ENCODE measurements at regions not wholly inside any gene's neighbourhood (a gene's known extent, or its start where the extent isn't known, plus 50 kb on each side); places are given as distances from the start of the nearest gene placed in this dataset.

GRCh38 chr22:22713416-22713815 is 69.0 kb downstream of the GGTLC2 start:
- no peak for DNase-seq
- POLR2A ChIA-PET, result no interaction called here
- H3K27me3 Mint-ChIP-seq, result no peaks in the 10 kb centered on the region
- peak overlapping the region; percentile 53 for H3K4me2 ChIP-seq (replicated peaks; ENCODE audit: low read depth, low read length, poor library complexity, severe bottlenecking)
- peaks cover 69% of the 10 kb centered on the region for H3K4me1 Mint-ChIP-seq
- H3K36me3 ChIP-seq (replicated peaks in 1 of 2; ENCODE audit: control extremely low read depth in 1 of 2, control insufficient read depth in 1 of 2, extremely low read depth in 1 of 2, insufficient read depth in 2 of 2, low read length in 1 of 2), result no peaks in the 10 kb centered on the region
- H3K9me3 ChIP-seq (ENCODE audit: control extremely low read depth in 1 of 3, control insufficient read depth in 2 of 3, insufficient read depth in 1 of 3, low read length in 2 of 3), result no peaks in the 10 kb centered on the region
- CTCF ChIA-PET, result interaction anchor here (1.1 kb wide), 1 partner anchor 13 kb away, joined by 3 read pairs; no protein-coding TSS in a partner anchor
- no peak overlapping the region for H2AFZ ChIP-seq (ENCODE audit: insufficient read depth, low read depth, low read length, poor library complexity, severe bottlenecking)
- no peak overlapping the region for H3K27ac ChIP-seq (ENCODE audit: low read length in 2 of 2)
- intact Hi-C loops (cut with micrococcal nuclease), result loop anchor here (5.0 kb wide), 1 partner anchor 34 kb away; no protein-coding TSS in a partner anchor
- H3K27me3 ChIP-seq (replicated peaks in 1 of 4; ENCODE audit: control extremely low read depth in 1 of 4, control insufficient read depth in 3 of 4, insufficient read depth in 4 of 4, low read length in 3 of 4), result peaks cover 0 to 2% (median 0%) of the 10 kb centered on the region in 4 experiments
- WGBS (ENCODE audit: insufficient coverage), result no CpG with 5 or more reads among the region's 1 CpG
- no peak for TF ChIP-seq EZH2 (IDR thresholded peaks at IDR 0.05; ENCODE audit: borderline replicate concordance, insufficient read depth, low read depth, low read length, poor library complexity, severe bottlenecking)
- TF ChIP-seq CTCF (IDR thresholded peaks at IDR 0.05), result no peak
- H4K20me1 ChIP-seq (ENCODE audit: control insufficient read depth, insufficient read depth, low read length, poor library complexity, severe bottlenecking), result no peaks in the 10 kb centered on the region
- no peaks in the 10 kb centered on the region for H3K79me2 ChIP-seq (ENCODE audit: control insufficient read depth, insufficient read depth, low read length)
- no peak overlapping the region for H3K4me3 ChIP-seq (ENCODE audit: control extremely low read depth in 1 of 5, extremely low read depth in 1 of 5, insufficient read depth in 1 of 5, low read depth in 2 of 5, low read length in 4 of 5)
- peaks cover 40 to 61% of the 10 kb centered on the region in 2 donors for H3K4me1 ChIP-seq (ENCODE audit: control insufficient read depth in 2 of 2, insufficient read depth in 2 of 2, low read length in 2 of 2)
- H3K9me3 Mint-ChIP-seq (ENCODE audit: insufficient read depth), result no peaks in the 10 kb centered on the region
- no peak overlapping the region for H3K4me3 Mint-ChIP-seq
- H3K9ac ChIP-seq (ENCODE audit: low read length), result no peak overlapping the region
- ATAC-seq (ENCODE audit: low read depth), result no peak
- peak overlapping the region; percentile 82 for H3K27ac Mint-ChIP-seq

GRCh38 chr22:22714600-22715335 is 70.4 kb downstream of the GGTLC2 start:
- Histone ChIP-seq H3K27me3 (replicated peaks in 1 of 4; ENCODE audit: control extremely low read depth in 1 of 4, control insufficient read depth in 3 of 4, insufficient read depth in 4 of 4, low read length in 3 of 4) (peaks cover 0 to 2% (median 0%) of the 10 kb centered on the region in 4 experiments), H3K4me1 (ENCODE audit: control insufficient read depth in 2 of 2, insufficient read depth in 2 of 2, low read length in 2 of 2) (peaks cover 42 to 64% of the 10 kb centered on the region in 2 donors), H3K9me3 (ENCODE audit: control extremely low read depth in 1 of 3, control insufficient read depth in 2 of 3, insufficient read depth in 1 of 3, low read length in 2 of 3) (no peaks in the 10 kb centered on the region), H3K4me2 (replicated peaks; ENCODE audit: low read depth, low read length, poor library complexity, severe bottlenecking) (peak overlapping the region; percentile 20), H4K20me1 (ENCODE audit: control insufficient read depth, insufficient read depth, low read length, poor library complexity, severe bottlenecking) (no peaks in the 10 kb centered on the region), H3K79me2 (ENCODE audit: control insufficient read depth, insufficient read depth, low read length) (no peaks in the 10 kb centered on the region), H3K4me3 (ENCODE audit: control extremely low read depth in 1 of 5, extremely low read depth in 1 of 5, insufficient read depth in 1 of 5, low read depth in 2 of 5, low read length in 4 of 5) (no peak overlapping the region), H2AFZ (ENCODE audit: insufficient read depth, low read depth, low read length, poor library complexity, severe bottlenecking) (no peak overlapping the region), H3K9ac (ENCODE audit: low read length) (no peak overlapping the region), H3K27ac (ENCODE audit: low read length in 2 of 2) (no peak overlapping the region), H3K36me3 (replicated peaks in 1 of 2; ENCODE audit: control extremely low read depth in 1 of 2, control insufficient read depth in 1 of 2, extremely low read depth in 1 of 2, insufficient read depth in 2 of 2, low read length in 1 of 2) (no peaks in the 10 kb centered on the region)
- H3K9me3 Mint-ChIP-seq (ENCODE audit: insufficient read depth), result no peaks in the 10 kb centered on the region
- ATAC-seq (ENCODE audit: low read depth) (peak; percentile 80), DNase-seq (peak; percentile 65)
- H3K4me1 Mint-ChIP-seq, result peaks cover 72% of the 10 kb centered on the region
- WGBS (ENCODE audit: insufficient coverage), result 75% methylated on average over 4 of the region's 7 CpGs
- no peaks in the 10 kb centered on the region for H3K27me3 Mint-ChIP-seq
- intact Hi-C loops (cut with micrococcal nuclease), result loop anchor here (5.0 kb wide), 1 partner anchor 33 kb away; no protein-coding TSS in a partner anchor
- H3K27ac Mint-ChIP-seq, result peak overlapping the region; percentile 28
- ChIA-PET CTCF (interaction anchor here (1.1 to 1.8 kb wide), 4 partner anchors 12 to 169 kb away, joined by 3 to 6 read pairs (median 4); no protein-coding TSS in a partner anchor), POLR2A (no interaction called here)
- peak overlapping the region; percentile 5 for H3K4me3 Mint-ChIP-seq
- TF ChIP-seq CTCF (IDR thresholded peaks at IDR 0.05) (no peak), EZH2 (IDR thresholded peaks at IDR 0.05; ENCODE audit: borderline replicate concordance, insufficient read depth, low read depth, low read length, poor library complexity, severe bottlenecking) (no peak)
